Stimulated activated CD4-positive, alpha-beta T cell treated with anti-CD3 and anti-CD28 coated beads, TNF-alpha, amount 100 ng/mL, for 4 hours (primary cell): ENCODE measurements at regions not wholly inside any gene's neighbourhood (a gene's known extent, or its start where the extent isn't known, plus 50 kb on each side); places are given as distances from the start of the nearest gene placed in this dataset.
"Not testable (repeated sequence)": the region's sequence is repeated elsewhere in the genome, so short reads cannot be mapped to it uniquely, and the experiment has no call there.

ENCODE experiments used
- DNase-seq, 3 experiments: peaks; one replicate each; pipeline ENCODE4 v3.0.0-alpha.2; 2020; ENCODE audit warnings: low read depth in 3 of 3

DNA sequence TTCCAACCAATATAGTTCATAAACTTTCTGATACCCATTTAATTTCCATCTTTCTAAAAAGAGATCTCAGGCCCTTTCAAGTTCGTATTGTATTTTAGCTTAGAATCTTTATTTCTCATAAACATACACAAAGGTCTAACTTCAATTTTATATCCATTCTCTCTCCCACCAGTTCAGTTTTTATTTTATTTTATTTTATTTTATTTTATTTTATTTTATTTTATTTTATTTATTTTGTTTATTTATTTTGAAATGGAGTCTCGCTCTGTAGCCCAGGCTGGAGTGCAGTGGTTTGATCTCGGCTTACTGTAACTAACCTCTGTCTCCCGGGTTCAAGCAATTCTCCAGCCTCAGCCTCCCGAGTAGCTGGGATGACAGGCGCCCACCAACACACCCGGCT is 552.8 kb downstream of the SLITRK5 start:
- no peak for DNase-seq

GRCh38 chr13:88235441-88235840 is 564.3 kb downstream of the SLITRK5 start:
- no peak for DNase-seq

DNA sequence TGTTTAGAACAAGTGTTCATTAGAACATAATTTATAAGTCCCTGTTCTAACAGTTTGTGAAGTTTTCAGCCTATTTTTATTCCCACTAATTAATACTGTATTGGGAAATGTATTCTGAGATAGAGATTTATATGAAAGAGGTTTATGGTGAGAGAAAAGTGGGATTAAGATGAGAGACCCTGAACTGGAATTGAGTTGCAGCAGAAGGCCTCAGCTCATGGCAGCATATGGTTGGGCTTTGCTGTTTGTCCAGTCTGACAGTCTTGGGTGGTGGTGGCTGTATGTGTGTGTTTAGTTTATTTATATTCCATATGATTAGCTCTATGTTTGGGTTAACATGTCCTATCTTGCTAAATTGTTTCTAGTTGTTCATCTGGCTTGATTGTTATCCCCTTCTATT is 575.1 kb downstream of the SLITRK5 start:
- DNase-seq: no peak

- DNase-seq: no peak
Measured at GRCh38 chr13:88248393-88248792, 577.2 kb downstream of the SLITRK5 start.

GRCh38 chr13:88257706-88258105 is 586.5 kb downstream of the SLITRK5 start:
- DNase-seq: no peak

DNA sequence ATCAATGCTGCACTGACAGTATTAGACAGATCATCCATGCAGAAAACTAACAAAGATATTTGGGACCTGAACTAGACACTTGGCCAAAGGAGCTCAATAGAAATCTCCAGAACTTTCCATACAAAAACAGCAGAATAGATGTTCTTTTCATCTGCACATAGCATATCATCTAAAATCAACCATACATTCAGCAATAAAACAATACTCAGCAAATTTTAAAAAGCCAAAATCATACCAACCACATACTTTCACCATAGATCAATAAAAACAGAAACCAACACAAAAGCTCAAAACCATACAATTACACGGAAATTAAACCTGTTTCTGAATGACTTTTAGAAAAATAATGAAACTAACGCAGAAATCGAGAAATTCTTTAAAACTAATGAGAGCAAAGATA is 592.6 kb downstream of the SLITRK5 start:
- DNase-seq: no peak

- DNase-seq: no peak
Measured at GRCh38 chr13:88281841-88282240, 610.7 kb downstream of the SLITRK5 start.

DNA sequence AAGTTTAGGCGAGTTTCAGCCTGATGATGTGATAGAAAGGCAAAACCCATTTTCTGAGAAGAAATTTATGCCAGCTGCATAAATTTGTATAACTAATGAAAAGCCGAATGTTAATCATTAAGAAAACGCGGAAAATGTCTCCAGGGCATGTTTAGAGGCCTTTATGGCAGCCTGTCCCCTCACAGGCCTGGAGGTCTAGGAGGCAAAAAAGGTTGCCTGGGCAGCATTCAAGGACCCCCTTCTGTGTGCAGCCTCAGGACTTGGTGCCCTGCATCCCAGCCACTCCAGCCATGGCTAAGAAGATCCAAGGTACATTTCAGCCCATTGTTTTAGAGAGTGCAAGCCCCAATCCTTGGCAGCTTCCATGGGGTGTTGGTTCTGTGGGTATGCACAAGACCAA is 614.2 kb downstream of the SLITRK5 start:
- DNase-seq: no peak

DNA sequence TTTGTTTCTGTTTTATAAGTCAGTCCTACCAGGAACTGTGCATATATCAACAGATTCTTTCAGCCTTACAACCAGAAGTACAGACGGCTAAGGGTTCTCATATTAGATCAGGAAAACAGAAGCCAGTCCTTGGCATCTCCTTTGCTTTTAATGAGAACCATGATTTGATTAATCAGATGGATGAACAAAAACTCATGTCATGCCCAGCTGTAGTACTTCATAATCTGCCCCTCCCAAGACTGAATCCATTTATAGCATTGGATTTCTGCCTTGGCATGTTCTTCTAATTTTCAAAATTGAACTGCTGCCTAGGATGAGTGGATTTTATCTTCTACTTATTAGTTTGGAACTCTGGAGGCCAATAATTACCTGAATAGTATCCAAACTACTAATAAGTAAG is 617.2 kb downstream of the SLITRK5 start:
- DNase-seq: no peak

DNA sequence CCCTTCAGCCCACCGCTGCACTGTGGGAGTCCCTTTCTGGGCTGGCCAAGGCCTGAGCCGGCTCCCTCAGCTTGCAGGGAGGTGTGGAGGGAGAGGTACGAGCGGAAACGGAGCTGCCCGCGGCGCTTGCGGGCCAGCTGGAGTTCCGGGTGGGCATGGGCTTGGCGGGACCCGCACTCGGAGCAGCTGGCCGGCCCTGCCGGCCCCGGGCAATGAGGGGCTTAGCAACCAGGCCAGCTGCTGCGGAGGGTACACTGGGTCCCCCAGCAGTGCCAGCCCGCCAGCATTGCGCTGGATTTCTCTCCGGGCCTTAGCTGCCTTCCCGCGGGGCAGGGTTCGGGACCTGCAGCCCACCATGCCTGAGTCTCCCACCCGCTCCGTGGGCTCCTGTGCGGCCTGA is 620.6 kb downstream of the SLITRK5 start:
- DNase-seq: not testable (repeated sequence)

DNA sequence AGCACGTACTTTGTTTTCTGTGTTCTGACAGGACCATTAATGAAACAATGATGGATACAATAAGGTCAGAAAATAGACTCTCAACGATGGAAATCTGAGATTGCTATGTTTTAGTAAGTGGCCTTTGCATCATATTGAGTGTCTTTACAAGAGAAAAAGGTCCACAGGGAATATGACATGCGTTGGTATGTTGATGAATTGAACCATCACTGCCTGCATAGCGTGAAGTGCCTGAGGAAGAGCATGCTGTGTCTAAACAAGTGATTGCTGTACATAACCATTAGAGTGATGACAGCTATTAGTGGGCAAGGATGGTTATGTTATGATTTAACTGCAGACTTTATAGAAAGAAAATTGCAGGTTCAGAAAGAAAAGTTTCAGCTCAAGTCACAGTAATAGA is 623.2 kb downstream of the SLITRK5 start:
- no peak for DNase-seq

DNA sequence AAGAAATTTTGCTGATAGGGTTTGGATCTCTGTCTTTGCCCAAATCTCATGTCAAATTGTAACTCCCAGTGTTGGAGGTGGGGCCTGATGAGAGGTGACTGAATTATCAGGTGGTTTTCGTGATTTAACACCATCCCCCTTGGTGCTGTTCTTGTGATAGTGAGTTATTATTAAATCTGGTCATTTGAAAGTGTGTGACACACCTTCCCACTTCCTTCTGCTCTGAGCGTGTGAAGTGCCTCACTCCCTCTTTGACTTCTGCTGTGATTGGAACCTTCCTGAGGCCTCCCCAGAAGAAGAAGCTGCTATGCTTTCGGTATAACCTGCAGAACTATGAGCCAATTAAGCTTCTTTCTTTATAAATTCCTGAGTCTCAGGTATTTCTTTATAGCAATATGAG is 632.0 kb downstream of the SLITRK5 start:
- DNase-seq: no peak

- no peak for DNase-seq
Measured at GRCh38 chr13:88303605-88304004, 632.4 kb downstream of the SLITRK5 start.

- DNase-seq: no peak
Measured at GRCh38 chr13:88314496-88314895, 643.3 kb downstream of the SLITRK5 start.

DNA sequence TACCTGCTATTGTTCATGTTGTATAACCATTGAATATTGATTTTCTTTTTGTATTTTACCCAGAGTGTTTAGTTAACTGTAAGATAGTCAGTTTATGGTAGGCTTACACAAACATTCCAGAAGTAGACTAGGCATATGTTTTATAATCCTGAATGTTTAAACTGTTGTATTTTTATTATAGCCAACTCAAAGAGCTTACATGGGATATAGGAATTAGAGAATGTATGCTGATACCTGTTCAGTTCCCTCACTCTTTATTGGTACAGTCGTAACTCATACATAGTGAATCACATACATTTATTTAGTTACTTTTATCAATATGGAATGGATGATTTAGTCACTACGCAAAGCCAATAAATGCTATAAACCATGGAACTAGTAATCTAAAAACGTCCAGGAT is 657.9 kb downstream of the SLITRK5 start:
- no peak for DNase-seq

GRCh38 chr13:88339271-88339741 is 668.1 kb downstream of the SLITRK5 start:
- DNase-seq: no peak

DNA sequence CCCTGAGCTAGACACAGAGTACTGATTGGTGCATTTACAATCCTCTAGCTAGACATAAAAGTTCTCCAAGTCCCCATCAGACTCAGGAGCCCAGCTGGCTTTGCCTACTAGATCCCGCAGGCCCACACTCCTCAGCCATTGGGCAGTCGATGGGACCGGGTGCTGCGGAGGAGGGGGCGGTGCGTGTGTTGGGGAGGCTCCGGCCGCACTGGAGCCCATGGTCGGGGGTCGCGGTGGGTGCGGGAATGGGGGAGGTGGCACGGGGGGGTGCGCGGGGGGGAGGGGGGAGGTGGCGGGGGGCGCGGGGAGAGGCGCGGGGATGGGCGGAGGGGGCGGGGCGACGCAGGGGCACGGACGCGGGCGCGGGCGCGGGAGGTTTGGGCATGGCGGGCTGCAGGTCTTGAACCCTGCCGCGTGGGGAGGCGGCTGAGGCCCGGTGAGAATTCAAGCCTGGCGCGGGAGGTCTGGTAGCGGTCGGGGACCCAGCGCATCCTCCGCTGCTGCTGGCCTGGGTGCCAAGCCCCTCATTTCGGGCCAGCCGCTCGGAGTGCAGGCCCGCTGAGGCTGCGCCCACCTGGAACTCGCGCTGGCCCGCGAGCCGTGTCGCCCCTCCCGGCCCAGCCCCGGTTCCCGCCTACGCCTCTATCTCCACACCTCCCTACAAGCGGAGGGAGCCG is 674.1 kb downstream of the SLITRK5 start:
- no peak for DNase-seq

GRCh38 chr13:88360761-88361160 is 689.6 kb downstream of the SLITRK5 start:
- DNase-seq: no peak

DNA sequence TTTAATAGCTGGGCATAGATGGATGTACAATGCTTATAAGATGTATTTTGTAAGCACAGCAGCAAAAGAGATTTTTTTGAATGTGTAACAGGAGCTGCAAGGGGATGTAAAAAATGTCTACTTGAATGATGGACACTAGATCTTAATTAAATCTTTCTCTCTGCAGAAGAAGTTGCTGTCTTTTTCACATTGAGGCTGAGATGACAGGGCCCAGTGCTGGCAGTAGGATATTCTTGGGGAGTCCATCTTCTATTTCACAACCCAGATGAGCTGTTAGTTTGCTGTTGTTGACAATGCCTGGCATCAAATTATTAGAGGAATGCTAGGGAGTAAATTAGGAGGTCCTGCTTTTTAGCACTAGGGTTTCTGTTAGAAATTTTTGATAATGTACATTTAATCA is 698.7 kb downstream of the SLITRK5 start:
- DNase-seq: no peak

DNA sequence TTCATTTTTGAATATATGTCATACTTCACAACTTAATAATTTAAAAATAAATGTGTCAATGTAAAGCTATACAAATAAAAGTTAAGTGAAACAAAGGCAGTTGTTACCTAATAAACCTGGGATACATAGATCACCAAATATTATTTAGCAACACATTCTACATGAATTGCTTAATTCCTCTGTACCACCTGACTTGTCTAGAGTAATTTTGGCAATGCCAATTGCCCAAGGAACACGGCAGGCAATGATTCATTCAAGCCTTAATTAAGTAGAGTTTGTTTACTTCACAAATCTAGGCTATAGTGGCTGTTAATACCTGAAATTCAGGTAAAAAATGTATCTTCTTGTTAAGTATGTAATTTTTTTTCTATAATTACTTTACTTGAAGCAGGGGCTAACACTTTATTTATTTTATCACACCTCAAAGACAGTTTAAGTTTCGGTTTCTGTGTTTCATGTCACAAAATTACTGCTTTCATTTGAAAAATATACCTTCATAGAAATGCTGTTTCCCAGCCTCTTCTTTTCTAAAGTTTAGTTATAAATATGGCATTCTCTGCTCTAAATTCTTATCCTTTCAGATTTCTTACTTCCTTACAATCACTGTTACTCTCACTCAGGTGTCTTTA is 705.7 kb downstream of the SLITRK5 start:
- DNase-seq: no peak

GRCh38 chr13:88377852-88378251 is 706.7 kb downstream of the SLITRK5 start:
- DNase-seq: no peak

- DNase-seq: no peak
Measured at GRCh38 chr13:88384542-88384941, 713.4 kb downstream of the SLITRK5 start.

DNA sequence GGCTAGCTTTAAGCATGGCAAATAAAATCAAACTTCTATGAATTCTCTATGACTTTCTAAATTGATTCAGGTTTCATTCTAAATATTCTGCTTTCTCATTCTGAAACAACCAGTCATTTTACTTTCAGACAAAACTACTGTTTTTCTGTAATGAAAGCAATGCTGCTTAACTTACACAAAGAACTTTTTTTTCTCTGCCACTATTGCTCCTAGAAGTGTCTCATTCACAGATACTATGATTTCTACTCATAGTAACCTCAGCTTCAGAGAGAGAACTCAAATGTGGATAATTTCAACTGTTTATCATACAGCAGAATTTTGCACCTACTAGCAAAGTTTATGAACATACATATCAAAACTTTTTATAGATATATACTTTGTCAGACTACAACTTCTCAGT is 724.6 kb downstream of the SLITRK5 start:
- DNase-seq: no peak

DNA sequence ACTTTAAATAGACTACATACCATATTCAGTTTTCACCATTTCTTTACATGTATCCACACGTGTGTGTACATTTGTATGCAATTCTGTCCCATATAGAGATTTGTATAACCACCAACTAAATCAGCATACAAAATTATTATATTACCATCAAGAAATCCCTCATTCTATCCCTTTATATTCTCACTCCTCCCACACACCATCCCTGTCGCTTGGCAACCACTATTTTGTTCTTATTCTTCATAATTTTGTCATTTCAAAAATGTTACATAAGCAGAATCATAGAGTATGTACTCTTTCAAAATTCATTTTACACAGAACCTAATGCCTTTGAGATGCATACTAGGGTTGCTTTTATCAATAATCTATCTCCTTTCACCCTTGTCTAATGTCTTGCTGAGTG is 740.5 kb downstream of the SLITRK5 start:
- no peak for DNase-seq
